Neural progenitor cell (in vitro differentiated cells): ENCODE measurements at regions not wholly inside any gene's neighbourhood (a gene's known extent, or its start where the extent isn't known, plus 50 kb on each side); places are given as distances from the start of the nearest gene placed in this dataset.

Experiments used
- CTCF ChIP-seq: fragments of 200-600 bp; sonication (generic); IDR thresholded peaks from 2 replicates; pipeline ENCODE4 v1.5.1; 2017; ENCODE audit warnings: antibody characterized with exemption, mild to moderate bottlenecking
- EZH2 ChIP-seq: fragments of 200-600 bp; sonication (generic); IDR thresholded peaks from 2 replicates; pipeline ENCODE4 v1.6.1; 2017; ENCODE audit warnings: antibody characterized with exemption, mild to moderate bottlenecking, moderate library complexity

GRCh38 chr10:107966826-107967225 lies 802.3 kb upstream of the SORCS1 start:
- TF ChIP-seq CTCF: no peak
- no peak for TF ChIP-seq EZH2
